ENCODE measurements at regions not wholly inside any gene's neighbourhood (a gene's known extent, or its start where the extent isn't known, plus 50 kb on each side); places are given as distances from the start of the nearest gene placed in this dataset.

DNA sequence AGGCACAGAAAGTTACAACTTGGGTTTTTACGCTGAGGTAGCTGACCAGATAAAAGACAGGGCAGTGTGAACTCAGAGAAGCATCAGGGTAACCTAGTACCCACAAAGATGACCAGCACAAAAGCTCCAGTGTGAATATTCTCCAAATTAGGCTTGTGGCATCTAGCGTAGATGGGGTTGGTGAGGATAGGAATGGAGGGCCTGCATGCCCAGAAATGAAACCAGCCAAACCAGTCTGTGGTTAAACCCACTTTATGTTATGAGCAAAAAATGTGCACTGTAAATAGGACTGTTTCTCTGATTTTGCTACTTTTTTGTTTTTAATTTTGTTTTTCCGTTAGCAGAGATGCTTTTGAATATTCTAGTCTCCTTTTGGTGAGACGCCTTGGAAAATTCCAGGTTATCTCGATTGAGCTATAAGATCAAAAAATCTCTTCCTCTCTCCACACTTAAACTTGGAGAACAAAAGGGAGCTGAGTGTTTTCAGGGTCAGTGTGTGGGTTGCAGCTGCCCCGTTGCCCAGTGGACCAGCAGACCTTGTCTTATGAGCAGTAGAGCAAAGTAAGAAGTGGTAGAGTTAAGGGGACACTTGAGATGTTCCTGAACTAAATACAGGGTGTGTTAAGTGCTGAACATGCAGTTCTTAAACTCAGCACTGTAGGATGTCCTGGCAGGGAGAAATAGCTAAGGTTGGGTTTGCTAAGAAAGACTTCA is 132.9 kb downstream of the C3orf38 start:
- Histone ChIP-seq H3K36me3 (ENCODE audit: control insufficient read depth, insufficient read depth, low read length) (no peaks in the 10 kb centered on the region), H3K27me3 (ENCODE audit: control insufficient read depth, insufficient read depth, low read length) (no peaks in the 10 kb centered on the region), H3K4me3 (ENCODE audit: low read depth, low read length) (no peak overlapping the region)
- CTCF ChIA-PET: no interaction called here
- TF ChIP-seq CTCF (IDR thresholded peaks at IDR 0.05; ENCODE audit: insufficient read depth, low read depth, low read length): no peak
- no peak for DNase-seq (ENCODE audit: low read depth)
- POLR2A ChIA-PET: no interaction called here

- H3K36me3 ChIP-seq (ENCODE audit: control insufficient read depth, insufficient read depth, low read length): no peaks in the 10 kb centered on the region
- no peaks in the 10 kb centered on the region for H3K27me3 ChIP-seq (ENCODE audit: control insufficient read depth, insufficient read depth, low read length)
- POLR2A ChIA-PET: no interaction called here
- CTCF ChIA-PET: no interaction called here
- no peak for DNase-seq (ENCODE audit: low read depth)
- no peak for TF ChIP-seq CTCF (IDR thresholded peaks at IDR 0.05; ENCODE audit: insufficient read depth, low read depth, low read length)
- no peak overlapping the region for H3K4me3 ChIP-seq (ENCODE audit: low read depth, low read length)
Measured at GRCh38 chr3:88283242-88283592, 133.5 kb downstream of the C3orf38 start.

GRCh38 chr3:88291486-88291885 is 141.7 kb downstream of the C3orf38 start:
- no peak for DNase-seq (ENCODE audit: low read depth)
- ChIA-PET CTCF (no interaction called here), POLR2A (no interaction called here)
- TF ChIP-seq CTCF (IDR thresholded peaks at IDR 0.05; ENCODE audit: insufficient read depth, low read depth, low read length): no peak
- Histone ChIP-seq H3K27me3 (ENCODE audit: control insufficient read depth, insufficient read depth, low read length) (no peaks in the 10 kb centered on the region), H3K4me3 (ENCODE audit: low read depth, low read length) (no peak overlapping the region), H3K36me3 (ENCODE audit: control insufficient read depth, insufficient read depth, low read length) (no peaks in the 10 kb centered on the region)

- ChIA-PET CTCF (interaction anchor here (0.8 kb wide), 1 partner anchor 20 kb away, joined by 3 read pairs; no protein-coding TSS in a partner anchor), POLR2A (no interaction called here)
- Histone ChIP-seq H3K4me3 (ENCODE audit: low read depth, low read length) (no peak overlapping the region), H3K27me3 (ENCODE audit: control insufficient read depth, insufficient read depth, low read length) (no peaks in the 10 kb centered on the region), H3K36me3 (ENCODE audit: control insufficient read depth, insufficient read depth, low read length) (no peaks in the 10 kb centered on the region)
- TF ChIP-seq CTCF (IDR thresholded peaks at IDR 0.05; ENCODE audit: insufficient read depth, low read depth, low read length): no peak
- DNase-seq (ENCODE audit: low read depth): no peak
Measured at GRCh38 chr3:88298189-88298588, 148.4 kb downstream of the C3orf38 start.

GRCh38 chr3:88301273-88301995 is 151.7 kb downstream of the C3orf38 start:
- DNase-seq (ENCODE audit: low read depth): no peak
- H3K4me3 ChIP-seq (ENCODE audit: low read depth, low read length): no peak overlapping the region
- ChIA-PET POLR2A (no interaction called here), CTCF (interaction anchor here (0.6 kb wide), 1 partner anchor 1252 kb away, joined by 4 read pairs; no protein-coding TSS in a partner anchor)
- no peaks in the 10 kb centered on the region for H3K36me3 ChIP-seq (ENCODE audit: control insufficient read depth, insufficient read depth, low read length)
- TF ChIP-seq CTCF (IDR thresholded peaks at IDR 0.05; ENCODE audit: insufficient read depth, low read depth, low read length): no peak
- no peaks in the 10 kb centered on the region for H3K27me3 ChIP-seq (ENCODE audit: control insufficient read depth, insufficient read depth, low read length)
